H1 (cell line): ENCODE measurements at regions not wholly inside any gene's neighbourhood (a gene's known extent, or its start where the extent isn't known, plus 50 kb on each side); places are given as distances from the start of the nearest gene placed in this dataset.

Source experiments
- CHD7 ChIP-seq: fragments of 300-600 bp; sonication (generic); IDR thresholded peaks from 2 replicates; pipeline ENCODE4 v1.7.1; 2012; ENCODE audit warnings: low read length, moderate library complexity, mild to moderate bottlenecking, inconsistent platforms; ENCODE audit not compliant: insufficient replicate concordance
- EGR1 ChIP-seq: IDR thresholded peaks from 2 replicates; pipeline ENCODE4 v1.6.1; 2011; ENCODE audit warnings: low read depth, low read length, borderline replicate concordance
- HDAC2 ChIP-seq, 2 experiments: fragments of 300-600 bp in 1 of 2; sonication (generic) in 1 of 2; IDR thresholded peaks; 2 replicates each; pipeline ENCODE4 v1.6.1; 2011 to 2012; ENCODE audit warnings: low read depth in 2 of 2, low read length in 2 of 2, mild to moderate bottlenecking in 2 of 2, moderate library complexity in 2 of 2, borderline replicate concordance in 1 of 2, inconsistent platforms in 1 of 2
- NRF1 ChIP-seq: IDR thresholded peaks from 2 replicates; pipeline ENCODE4 v1.6.1; 2011; ENCODE audit warnings: mild to moderate bottlenecking, low read depth, low read length, improper control_type of control experiment
- SP2 ChIP-seq: IDR thresholded peaks from 2 replicates; pipeline ENCODE4 v1.6.1; 2012; ENCODE audit warnings: mild to moderate bottlenecking, low read length, inconsistent platforms
- TF ChIP-seq, protein P1 (sequence below), 3 experiments: IDR thresholded peaks; 1 replicate in 2 of 3; 2 replicates in 1 of 3; pipeline versions ENCODE4 v1.5.1 to v1.6.1; 2011; ENCODE audit warnings: low read length in 3 of 3, mild to moderate bottlenecking in 3 of 3, inconsistent platforms in 2 of 3, low read depth in 1 of 3, moderate library complexity in 1 of 3; ENCODE audit not compliant: insufficient read depth in 1 of 3; ENCODE audit errors: control extremely low read depth in 1 of 3
- TF ChIP-seq, protein P2 (sequence below): IDR thresholded peaks from 2 replicates; pipeline ENCODE4 v1.6.1; 2012; ENCODE audit warnings: low read length, inconsistent platforms

GRCh38 chr13:50678464-50679162 is 164.9 kb downstream of the DLEU7 start:
- TF ChIP-seq, protein P1, sequence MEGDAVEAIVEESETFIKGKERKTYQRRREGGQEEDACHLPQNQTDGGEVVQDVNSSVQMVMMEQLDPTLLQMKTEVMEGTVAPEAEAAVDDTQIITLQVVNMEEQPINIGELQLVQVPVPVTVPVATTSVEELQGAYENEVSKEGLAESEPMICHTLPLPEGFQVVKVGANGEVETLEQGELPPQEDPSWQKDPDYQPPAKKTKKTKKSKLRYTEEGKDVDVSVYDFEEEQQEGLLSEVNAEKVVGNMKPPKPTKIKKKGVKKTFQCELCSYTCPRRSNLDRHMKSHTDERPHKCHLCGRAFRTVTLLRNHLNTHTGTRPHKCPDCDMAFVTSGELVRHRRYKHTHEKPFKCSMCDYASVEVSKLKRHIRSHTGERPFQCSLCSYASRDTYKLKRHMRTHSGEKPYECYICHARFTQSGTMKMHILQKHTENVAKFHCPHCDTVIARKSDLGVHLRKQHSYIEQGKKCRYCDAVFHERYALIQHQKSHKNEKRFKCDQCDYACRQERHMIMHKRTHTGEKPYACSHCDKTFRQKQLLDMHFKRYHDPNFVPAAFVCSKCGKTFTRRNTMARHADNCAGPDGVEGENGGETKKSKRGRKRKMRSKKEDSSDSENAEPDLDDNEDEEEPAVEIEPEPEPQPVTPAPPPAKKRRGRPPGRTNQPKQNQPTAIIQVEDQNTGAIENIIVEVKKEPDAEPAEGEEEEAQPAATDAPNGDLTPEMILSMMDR (IDR thresholded peaks at IDR 0.05; ENCODE audit: control extremely low read depth in 1 of 3, insufficient read depth in 1 of 3, low read depth in 1 of 3, low read length in 3 of 3) = no peak
- TF ChIP-seq EGR1 = no peak
- TF ChIP-seq, protein P2, sequence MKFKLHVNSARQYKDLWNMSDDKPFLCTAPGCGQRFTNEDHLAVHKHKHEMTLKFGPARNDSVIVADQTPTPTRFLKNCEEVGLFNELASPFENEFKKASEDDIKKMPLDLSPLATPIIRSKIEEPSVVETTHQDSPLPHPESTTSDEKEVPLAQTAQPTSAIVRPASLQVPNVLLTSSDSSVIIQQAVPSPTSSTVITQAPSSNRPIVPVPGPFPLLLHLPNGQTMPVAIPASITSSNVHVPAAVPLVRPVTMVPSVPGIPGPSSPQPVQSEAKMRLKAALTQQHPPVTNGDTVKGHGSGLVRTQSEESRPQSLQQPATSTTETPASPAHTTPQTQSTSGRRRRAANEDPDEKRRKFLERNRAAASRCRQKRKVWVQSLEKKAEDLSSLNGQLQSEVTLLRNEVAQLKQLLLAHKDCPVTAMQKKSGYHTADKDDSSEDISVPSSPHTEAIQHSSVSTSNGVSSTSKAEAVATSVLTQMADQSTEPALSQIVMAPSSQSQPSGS = no peak
- no peak for TF ChIP-seq NRF1
- TF ChIP-seq HDAC2 (IDR thresholded peaks at IDR 0.05; ENCODE audit: borderline replicate concordance in 1 of 2, low read depth in 2 of 2, low read length in 2 of 2) = no peak
- TF ChIP-seq CHD7 = no peak
- no peak for TF ChIP-seq SP2
